ENCODE measurements at regions not wholly inside any gene's neighbourhood (a gene's known extent, or its start where the extent isn't known, plus 50 kb on each side); places are given as distances from the start of the nearest gene placed in this dataset.

DNA sequence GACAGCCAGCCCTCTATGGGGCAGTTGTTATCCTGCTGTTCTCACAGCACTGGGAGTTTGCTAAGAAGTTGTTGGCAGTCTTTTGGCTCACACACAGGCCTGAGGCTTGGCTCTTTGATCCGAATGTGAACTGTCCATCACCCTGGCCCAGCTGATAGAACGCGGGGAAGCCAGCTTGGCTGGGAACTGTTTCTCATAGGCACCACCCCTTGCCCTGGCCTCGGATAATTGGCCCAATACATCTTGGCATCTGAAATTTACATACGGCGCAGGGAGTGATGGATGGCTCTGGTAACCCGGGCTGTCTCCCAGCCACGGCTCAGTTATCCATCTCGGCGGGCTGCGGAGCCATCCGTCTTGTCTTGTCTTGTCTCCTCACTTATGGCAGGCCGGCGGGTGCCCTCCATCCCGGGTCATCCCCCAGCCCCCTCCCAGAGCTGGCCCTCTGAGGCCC, 164.1 kb downstream of the PHETA1 start:
- ATAC-seq (ENCODE audit: low FRiP score in 2 of 2) (no peak), DNase-seq (no peak)
- Histone ChIP-seq H3K27me3 (no peaks in the 10 kb centered on the region), H3K27ac (no peak overlapping the region), H3K36me3 (no peaks in the 10 kb centered on the region), H3K4me1 (no peaks in the 10 kb centered on the region), H3K4me3 (no peak overlapping the region), H3K9me3 (no peaks in the 10 kb centered on the region)
- WGBS, 2 donors: 42 to 60% methylated on average over 13 to 15 of the region's 15 CpGs
- TF ChIP-seq POLR2A (IDR thresholded peaks at IDR 0.05) (no peak), POLR2AphosphoS5 (IDR thresholded peaks at IDR 0.05) (no peak), EP300 (IDR thresholded peaks at IDR 0.05) (no peak)
- TF ChIP-seq, protein P1, sequence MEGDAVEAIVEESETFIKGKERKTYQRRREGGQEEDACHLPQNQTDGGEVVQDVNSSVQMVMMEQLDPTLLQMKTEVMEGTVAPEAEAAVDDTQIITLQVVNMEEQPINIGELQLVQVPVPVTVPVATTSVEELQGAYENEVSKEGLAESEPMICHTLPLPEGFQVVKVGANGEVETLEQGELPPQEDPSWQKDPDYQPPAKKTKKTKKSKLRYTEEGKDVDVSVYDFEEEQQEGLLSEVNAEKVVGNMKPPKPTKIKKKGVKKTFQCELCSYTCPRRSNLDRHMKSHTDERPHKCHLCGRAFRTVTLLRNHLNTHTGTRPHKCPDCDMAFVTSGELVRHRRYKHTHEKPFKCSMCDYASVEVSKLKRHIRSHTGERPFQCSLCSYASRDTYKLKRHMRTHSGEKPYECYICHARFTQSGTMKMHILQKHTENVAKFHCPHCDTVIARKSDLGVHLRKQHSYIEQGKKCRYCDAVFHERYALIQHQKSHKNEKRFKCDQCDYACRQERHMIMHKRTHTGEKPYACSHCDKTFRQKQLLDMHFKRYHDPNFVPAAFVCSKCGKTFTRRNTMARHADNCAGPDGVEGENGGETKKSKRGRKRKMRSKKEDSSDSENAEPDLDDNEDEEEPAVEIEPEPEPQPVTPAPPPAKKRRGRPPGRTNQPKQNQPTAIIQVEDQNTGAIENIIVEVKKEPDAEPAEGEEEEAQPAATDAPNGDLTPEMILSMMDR (IDR thresholded peaks at IDR 0.05): no peak

DNA sequence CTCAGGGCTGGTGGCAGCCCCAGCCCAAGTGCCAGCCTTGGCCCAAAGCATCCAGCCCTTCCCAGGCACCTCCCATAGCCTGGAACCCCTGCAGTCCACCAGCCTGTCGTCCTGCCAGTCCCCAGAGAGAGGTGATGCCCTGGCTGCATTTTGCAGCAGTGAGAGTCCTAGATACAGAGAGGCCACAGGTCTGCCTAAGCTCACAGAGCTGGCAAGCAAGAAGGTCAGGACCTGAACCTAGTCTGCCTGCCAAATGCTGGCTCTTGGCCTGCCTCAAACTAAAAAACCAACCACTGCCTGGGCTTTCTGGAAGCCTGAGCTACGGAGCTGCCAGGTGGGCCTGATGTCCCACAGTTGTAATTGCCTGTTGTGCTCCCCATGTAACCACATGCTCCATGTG, 164.9 kb downstream of the PHETA1 start:
- Histone ChIP-seq H3K27ac (no peak overlapping the region), H3K9me3 (no peaks in the 10 kb centered on the region), H3K4me3 (no peak overlapping the region), H3K27me3 (no peaks in the 10 kb centered on the region), H3K36me3 (no peaks in the 10 kb centered on the region), H3K4me1 (no peaks in the 10 kb centered on the region)
- DNase-seq (no peak), ATAC-seq (ENCODE audit: low FRiP score in 2 of 2) (no peak)
- TF ChIP-seq POLR2AphosphoS5 (IDR thresholded peaks at IDR 0.05): no peak
- TF ChIP-seq EP300 (IDR thresholded peaks at IDR 0.05): no peak
- TF ChIP-seq, protein P1 (IDR thresholded peaks at IDR 0.05): no peak
- no peak for TF ChIP-seq POLR2A (IDR thresholded peaks at IDR 0.05)
- 48% methylated on average over 2 of the region's 2 CpGs; no CpG with 5 or more reads in 1 of the 2 donors for WGBS, 2 donors

DNA sequence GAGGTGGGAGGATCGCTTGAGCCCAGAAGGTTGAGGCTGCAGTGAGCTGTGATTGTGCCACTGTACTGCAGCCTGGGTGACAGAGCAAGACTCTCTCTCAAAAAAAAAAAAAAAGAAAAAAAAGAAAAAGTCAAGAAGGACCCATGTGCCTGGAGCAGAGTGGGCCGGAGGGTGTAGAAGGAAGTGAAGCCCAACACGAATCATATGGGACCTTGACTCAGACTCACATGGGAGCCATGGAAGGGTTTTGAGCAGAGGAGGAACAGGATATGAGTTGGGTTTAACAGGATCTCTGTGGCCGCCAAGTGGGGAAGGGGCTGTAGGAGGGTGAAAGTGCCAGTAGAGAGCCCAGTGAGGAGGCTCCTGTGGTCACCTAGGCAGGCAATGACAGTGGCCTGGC, 165.4 kb downstream of the PHETA1 start:
- TF ChIP-seq POLR2A (IDR thresholded peaks at IDR 0.05) (no peak), POLR2AphosphoS5 (IDR thresholded peaks at IDR 0.05) (no peak), EP300 (IDR thresholded peaks at IDR 0.05) (no peak)
- TF ChIP-seq, protein P1 (IDR thresholded peaks at IDR 0.05): no peak
- H3K27ac ChIP-seq: no peak overlapping the region
- DNase-seq (no peak), ATAC-seq (ENCODE audit: low FRiP score in 2 of 2) (no peak)
- no peaks in the 10 kb centered on the region for H3K36me3 ChIP-seq
- 69 to 76% methylated on average over 4 of the region's 4 CpGs for WGBS, 2 donors
- no peak overlapping the region for H3K4me3 ChIP-seq
- H3K9me3 ChIP-seq: no peaks in the 10 kb centered on the region
- H3K27me3 ChIP-seq: no peaks in the 10 kb centered on the region
- H3K4me1 ChIP-seq: no peaks in the 10 kb centered on the region

DNA sequence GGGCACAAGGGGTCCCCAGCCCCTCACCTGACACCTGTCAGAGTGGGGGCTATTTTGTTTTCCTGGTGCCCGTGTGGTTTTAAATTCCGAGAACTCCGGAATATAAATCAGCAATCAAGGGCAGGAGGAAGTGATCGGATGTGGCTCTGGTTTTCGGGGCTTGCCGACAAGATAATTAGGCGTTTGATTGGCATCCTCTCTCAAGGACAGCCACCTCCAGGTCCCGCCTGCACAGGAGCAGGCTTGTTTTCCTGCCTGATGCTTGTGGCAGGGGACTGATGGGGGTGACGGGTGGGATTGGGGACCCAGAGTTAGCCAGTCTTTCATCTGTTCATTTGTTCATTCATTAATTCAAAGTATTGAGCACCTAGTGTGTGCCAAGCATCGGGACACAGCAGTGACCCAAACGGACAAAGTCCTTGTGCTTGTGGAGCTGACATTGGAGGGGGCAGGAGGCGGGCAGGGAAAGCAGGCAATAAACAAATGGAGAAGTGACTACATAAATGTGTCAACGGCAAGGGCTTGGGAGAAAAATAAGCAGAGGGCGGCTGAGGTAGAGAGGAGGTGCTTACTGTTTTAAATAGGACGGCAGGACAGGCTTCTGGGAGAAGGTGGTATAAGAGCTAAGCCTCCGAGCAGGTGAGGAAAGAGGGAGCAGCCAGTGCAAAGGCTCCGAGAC, 166.5 kb downstream of the PHETA1 start:
- H3K36me3 ChIP-seq: no peaks in the 10 kb centered on the region
- H3K4me1 ChIP-seq: no peaks in the 10 kb centered on the region
- H3K9me3 ChIP-seq: no peaks in the 10 kb centered on the region
- DNase-seq: no peak
- no peak for ATAC-seq (ENCODE audit: low FRiP score in 2 of 2)
- no peak overlapping the region for H3K27ac ChIP-seq
- no peak overlapping the region for H3K4me3 ChIP-seq
- no peak for TF ChIP-seq POLR2A (IDR thresholded peaks at IDR 0.05)
- TF ChIP-seq EP300 (IDR thresholded peaks at IDR 0.05): no peak
- TF ChIP-seq POLR2AphosphoS5 (IDR thresholded peaks at IDR 0.05): no peak
- TF ChIP-seq, protein P1 (IDR thresholded peaks at IDR 0.05): no peak
- WGBS, 2 donors: 42 to 58% methylated on average over 16 to 17 of the region's 17 CpGs
- H3K27me3 ChIP-seq: no peaks in the 10 kb centered on the region
